IgD-negative memory B cell (primary cell): ENCODE measurements at regions not wholly inside any gene's neighbourhood (a gene's known extent, or its start where the extent isn't known, plus 50 kb on each side); places are given as distances from the start of the nearest gene placed in this dataset.

Experiments used
- H3K27ac Mint-ChIP-seq, 3 donors: one replicate each; pipeline ENCODE4 v1.8.0; 2020 to 2022; ENCODE audit warnings: mild to moderate bottlenecking in 3 of 3, mixed read lengths in 3 of 3, moderate library complexity in 1 of 3
- H3K27me3 Mint-ChIP-seq: one replicate; pipeline ENCODE4 v1.8.0; 2021; ENCODE audit warnings: mixed read lengths
- H3K36me3 Mint-ChIP-seq: one replicate; pipeline ENCODE4 v1.8.0; 2020; ENCODE audit warnings: mild to moderate bottlenecking, mixed read lengths
- H3K4me1 Mint-ChIP-seq, 3 donors: one replicate each; pipeline ENCODE4 v1.8.0; 2020 to 2022; ENCODE audit warnings: mixed read lengths in 3 of 3, mild to moderate bottlenecking in 1 of 3
- H3K4me3 Mint-ChIP-seq, 4 donors: one replicate each; pipeline ENCODE4 v1.8.0; 2020 to 2022; ENCODE audit warnings: mild to moderate bottlenecking in 4 of 4, mixed read lengths in 4 of 4, moderate library complexity in 3 of 4
- H3K9me3 Mint-ChIP-seq, 3 donors: one replicate each; pipeline ENCODE4 v1.8.0; 2020 to 2021; ENCODE audit warnings: mixed read lengths in 3 of 3, mild to moderate bottlenecking in 1 of 3

GRCh38 chr10:78613132-78613531 is 455.6 kb upstream of the ZMIZ1 start:
- Mint-ChIP-seq H3K36me3 (no peaks in the 10 kb centered on the region), H3K4me3 (no peak overlapping the region), H3K9me3 (peaks cover 0 to 15% (median 3%) of the 10 kb centered on the region in 3 donors), H3K27ac (no peak overlapping the region), H3K27me3 (peaks cover 14% of the 10 kb centered on the region), H3K4me1 (no peaks in the 10 kb centered on the region)

- no peaks in the 10 kb centered on the region for H3K4me1 Mint-ChIP-seq
- peaks cover 0 to 13% (median 0%) of the 10 kb centered on the region in 3 donors for H3K9me3 Mint-ChIP-seq
- no peak overlapping the region for H3K4me3 Mint-ChIP-seq
- no peak overlapping the region for H3K27ac Mint-ChIP-seq
- H3K36me3 Mint-ChIP-seq = no peaks in the 10 kb centered on the region
- peaks cover 14% of the 10 kb centered on the region for H3K27me3 Mint-ChIP-seq
Measured at GRCh38 chr10:78614267-78614666, 454.5 kb upstream of the ZMIZ1 start.

- Mint-ChIP-seq H3K9me3 (peaks cover 0 to 10% (median 0%) of the 10 kb centered on the region in 3 donors), H3K4me1 (no peaks in the 10 kb centered on the region), H3K27ac (no peak overlapping the region), H3K4me3 (no peak overlapping the region), H3K27me3 (peaks cover 14% of the 10 kb centered on the region), H3K36me3 (no peaks in the 10 kb centered on the region)
Measured at GRCh38 chr10:78614744-78615143, 454.0 kb upstream of the ZMIZ1 start.

GRCh38 chr10:78616125-78616695 is 452.6 kb upstream of the ZMIZ1 start:
- no peaks in the 10 kb centered on the region for H3K36me3 Mint-ChIP-seq
- no peak overlapping the region for H3K27ac Mint-ChIP-seq
- no peaks in the 10 kb centered on the region for H3K4me1 Mint-ChIP-seq
- peaks cover 14% of the 10 kb centered on the region for H3K27me3 Mint-ChIP-seq
- H3K4me3 Mint-ChIP-seq = no peak overlapping the region
- H3K9me3 Mint-ChIP-seq = peaks cover 0 to 2% (median 0%) of the 10 kb centered on the region in 3 donors

- no peak overlapping the region for H3K4me3 Mint-ChIP-seq
- no peaks in the 10 kb centered on the region for H3K4me1 Mint-ChIP-seq
- H3K27ac Mint-ChIP-seq = no peak overlapping the region
- H3K36me3 Mint-ChIP-seq = no peaks in the 10 kb centered on the region
- peaks cover 11% of the 10 kb centered on the region for H3K27me3 Mint-ChIP-seq
- no peaks in the 10 kb centered on the region for H3K9me3 Mint-ChIP-seq
Measured at GRCh38 chr10:78617115-78617514, 451.7 kb upstream of the ZMIZ1 start.

GRCh38 chr10:78617631-78618030 is 451.1 kb upstream of the ZMIZ1 start:
- Mint-ChIP-seq H3K27ac (no peak overlapping the region), H3K9me3 (no peaks in the 10 kb centered on the region), H3K4me3 (no peak overlapping the region), H3K27me3 (peaks cover 11% of the 10 kb centered on the region), H3K36me3 (no peaks in the 10 kb centered on the region), H3K4me1 (no peaks in the 10 kb centered on the region)

- H3K36me3 Mint-ChIP-seq = no peaks in the 10 kb centered on the region
- no peaks in the 10 kb centered on the region for H3K9me3 Mint-ChIP-seq
- H3K4me3 Mint-ChIP-seq = no peak overlapping the region
- H3K27me3 Mint-ChIP-seq = peaks cover 12% of the 10 kb centered on the region
- no peaks in the 10 kb centered on the region for H3K4me1 Mint-ChIP-seq
- H3K27ac Mint-ChIP-seq = no peak overlapping the region
Measured at GRCh38 chr10:78618050-78618449, 450.7 kb upstream of the ZMIZ1 start.

- Mint-ChIP-seq H3K9me3 (no peaks in the 10 kb centered on the region), H3K27me3 (peaks cover 14% of the 10 kb centered on the region), H3K4me3 (no peak overlapping the region), H3K4me1 (no peaks in the 10 kb centered on the region), H3K27ac (no peak overlapping the region), H3K36me3 (no peaks in the 10 kb centered on the region)
Measured at GRCh38 chr10:78619115-78619851, 449.5 kb upstream of the ZMIZ1 start.

GRCh38 chr10:78619896-78620295 is 448.9 kb upstream of the ZMIZ1 start:
- H3K36me3 Mint-ChIP-seq = no peaks in the 10 kb centered on the region
- H3K9me3 Mint-ChIP-seq = no peaks in the 10 kb centered on the region
- H3K4me1 Mint-ChIP-seq = no peaks in the 10 kb centered on the region
- peaks cover 14% of the 10 kb centered on the region for H3K27me3 Mint-ChIP-seq
- no peak overlapping the region for H3K27ac Mint-ChIP-seq
- H3K4me3 Mint-ChIP-seq = no peak overlapping the region

- peaks cover 9% of the 10 kb centered on the region for H3K27me3 Mint-ChIP-seq
- H3K36me3 Mint-ChIP-seq = no peaks in the 10 kb centered on the region
- no peaks in the 10 kb centered on the region for H3K4me1 Mint-ChIP-seq
- H3K27ac Mint-ChIP-seq = no peak overlapping the region
- H3K9me3 Mint-ChIP-seq = no peaks in the 10 kb centered on the region
- H3K4me3 Mint-ChIP-seq = no peak overlapping the region
Measured at GRCh38 chr10:78620985-78621799, 447.6 kb upstream of the ZMIZ1 start.

- H3K9me3 Mint-ChIP-seq = no peaks in the 10 kb centered on the region
- no peaks in the 10 kb centered on the region for H3K4me1 Mint-ChIP-seq
- H3K4me3 Mint-ChIP-seq = no peak overlapping the region
- no peak overlapping the region for H3K27ac Mint-ChIP-seq
- no peaks in the 10 kb centered on the region for H3K36me3 Mint-ChIP-seq
- peaks cover 9% of the 10 kb centered on the region for H3K27me3 Mint-ChIP-seq
Measured at GRCh38 chr10:78623578-78624215, 445.1 kb upstream of the ZMIZ1 start.

GRCh38 chr10:78624791-78625190 is 444.0 kb upstream of the ZMIZ1 start:
- H3K9me3 Mint-ChIP-seq = no peaks in the 10 kb centered on the region
- H3K4me3 Mint-ChIP-seq = no peak overlapping the region
- H3K27me3 Mint-ChIP-seq = peaks cover 17% of the 10 kb centered on the region
- no peak overlapping the region for H3K27ac Mint-ChIP-seq
- H3K4me1 Mint-ChIP-seq = no peaks in the 10 kb centered on the region
- H3K36me3 Mint-ChIP-seq = no peaks in the 10 kb centered on the region

GRCh38 chr10:78626471-78626870 is 442.3 kb upstream of the ZMIZ1 start:
- Mint-ChIP-seq H3K4me1 (peaks cover 0 to 3% (median 3%) of the 10 kb centered on the region in 3 donors), H3K27ac (no peak overlapping the region), H3K9me3 (no peaks in the 10 kb centered on the region), H3K27me3 (peaks cover 18% of the 10 kb centered on the region), H3K4me3 (no peak overlapping the region), H3K36me3 (no peaks in the 10 kb centered on the region)

- no peak overlapping the region for H3K4me3 Mint-ChIP-seq
- H3K4me1 Mint-ChIP-seq = peaks cover 0 to 3% (median 3%) of the 10 kb centered on the region in 3 donors
- H3K9me3 Mint-ChIP-seq = no peaks in the 10 kb centered on the region
- peaks cover 18% of the 10 kb centered on the region for H3K27me3 Mint-ChIP-seq
- H3K27ac Mint-ChIP-seq = no peak overlapping the region
- no peaks in the 10 kb centered on the region for H3K36me3 Mint-ChIP-seq
Measured at GRCh38 chr10:78627254-78627795, 441.4 kb upstream of the ZMIZ1 start.

- peaks cover 0 to 3% (median 3%) of the 10 kb centered on the region in 3 donors for H3K4me1 Mint-ChIP-seq
- H3K27ac Mint-ChIP-seq = peak overlapping the region in 1 of 3 donors; percentile 58
- H3K36me3 Mint-ChIP-seq = no peaks in the 10 kb centered on the region
- H3K27me3 Mint-ChIP-seq = peaks cover 14% of the 10 kb centered on the region
- no peak overlapping the region for H3K4me3 Mint-ChIP-seq
- no peaks in the 10 kb centered on the region for H3K9me3 Mint-ChIP-seq
Measured at GRCh38 chr10:78628976-78629375, 439.8 kb upstream of the ZMIZ1 start.
